GDM1 (cell line): ENCODE measurements at regions not wholly inside any gene's neighbourhood (a gene's known extent, or its start where the extent isn't known, plus 50 kb on each side); places are given as distances from the start of the nearest gene placed in this dataset.

Experiments used
- DNase-seq: peaks from one replicate; lab custom pipeline; 2025; lab: John Stamatoyannopoulos, UW

DNA sequence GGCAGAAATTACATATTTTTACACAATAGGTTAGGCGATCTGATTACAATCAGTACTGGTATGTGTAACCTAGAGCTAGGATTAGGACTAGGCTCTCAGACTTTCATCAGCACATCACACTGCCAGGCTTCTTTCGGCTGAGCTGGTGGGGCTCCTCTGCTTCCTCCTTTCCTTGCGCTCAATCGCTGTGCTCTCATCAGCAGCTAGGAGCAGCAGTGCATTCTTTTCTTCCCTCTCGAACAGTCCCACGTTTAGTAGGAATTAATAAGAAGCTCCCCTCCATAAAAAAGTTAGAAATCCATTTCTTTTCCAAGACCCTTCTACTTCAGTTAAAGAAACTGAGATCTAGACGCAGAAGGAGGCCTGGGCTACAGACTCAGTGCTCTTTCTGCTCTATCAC is 350.4 kb downstream of the SPRY1 start:
- DNase-seq, result no peak

GRCh38 chr4:123748806-123749205 is 352.2 kb downstream of the SPRY1 start:
- no peak for DNase-seq

- no peak for DNase-seq
Measured at GRCh38 chr4:123749383-123749782, 352.8 kb downstream of the SPRY1 start.

- no peak for DNase-seq
Measured at GRCh38 chr4:123750044-123750443, 353.4 kb downstream of the SPRY1 start.

- no peak for DNase-seq
Measured at GRCh38 chr4:123755655-123756054, 359.1 kb downstream of the SPRY1 start.

DNA sequence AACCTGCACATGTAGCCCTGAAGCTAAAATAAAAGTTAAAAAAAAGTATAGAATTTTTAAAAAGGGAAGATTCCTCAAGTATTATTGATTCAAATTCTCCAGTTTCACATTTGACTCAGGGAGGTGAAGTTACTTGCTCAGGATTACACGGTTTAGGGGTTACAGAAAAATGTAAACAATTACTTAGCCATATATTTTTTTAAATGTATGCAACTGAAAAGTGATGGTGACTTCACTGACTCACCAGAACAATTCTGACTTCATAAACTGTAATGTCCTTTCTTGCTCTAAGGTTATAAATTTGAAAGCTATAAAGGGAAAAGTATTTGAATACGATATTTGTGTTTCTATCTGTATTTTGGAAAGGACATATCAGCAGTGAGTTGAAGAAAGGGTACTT is 371.2 kb downstream of the SPRY1 start:
- no peak for DNase-seq

GRCh38 chr4:123770884-123771283 is 374.3 kb downstream of the SPRY1 start:
- no peak for DNase-seq

DNA sequence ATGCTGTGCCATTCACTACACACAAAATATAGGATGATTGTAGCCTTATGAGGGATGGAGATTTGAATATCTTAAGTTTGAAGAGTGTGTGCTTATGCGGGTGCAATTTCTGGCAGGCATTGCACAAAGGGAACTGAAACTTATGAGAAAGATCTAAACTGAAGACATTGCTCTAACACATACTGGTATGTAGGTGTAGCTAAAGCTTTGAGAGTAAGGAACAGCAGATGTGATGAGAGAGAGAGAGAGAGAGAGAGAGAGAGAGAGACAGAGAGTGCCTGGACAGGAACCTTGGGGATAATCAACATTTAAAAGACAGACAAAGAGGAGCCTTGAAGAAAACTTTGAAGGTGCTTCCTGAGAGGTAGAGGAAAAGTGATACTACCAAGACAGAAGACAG is 379.7 kb downstream of the SPRY1 start:
- no peak for DNase-seq

DNA sequence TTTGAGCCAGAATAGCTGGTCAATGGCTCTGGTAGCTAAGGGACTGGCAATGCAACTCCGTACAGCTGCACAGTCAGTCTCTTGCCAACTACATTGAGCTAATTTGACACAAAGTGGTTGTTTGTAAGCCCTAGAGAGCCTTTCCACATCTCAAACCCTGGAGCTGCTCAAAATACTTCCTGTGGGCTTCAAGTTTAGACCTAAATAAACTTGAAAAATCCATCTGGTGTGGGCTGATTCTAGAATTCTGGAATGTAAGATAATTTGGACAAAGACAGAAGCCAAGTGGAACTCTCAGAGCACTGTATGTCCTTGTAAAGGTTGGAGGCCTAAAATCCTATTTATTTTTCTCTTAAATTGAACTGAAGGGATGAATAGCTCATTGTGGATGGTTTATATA is 380.8 kb downstream of the SPRY1 start:
- no peak for DNase-seq

DNA sequence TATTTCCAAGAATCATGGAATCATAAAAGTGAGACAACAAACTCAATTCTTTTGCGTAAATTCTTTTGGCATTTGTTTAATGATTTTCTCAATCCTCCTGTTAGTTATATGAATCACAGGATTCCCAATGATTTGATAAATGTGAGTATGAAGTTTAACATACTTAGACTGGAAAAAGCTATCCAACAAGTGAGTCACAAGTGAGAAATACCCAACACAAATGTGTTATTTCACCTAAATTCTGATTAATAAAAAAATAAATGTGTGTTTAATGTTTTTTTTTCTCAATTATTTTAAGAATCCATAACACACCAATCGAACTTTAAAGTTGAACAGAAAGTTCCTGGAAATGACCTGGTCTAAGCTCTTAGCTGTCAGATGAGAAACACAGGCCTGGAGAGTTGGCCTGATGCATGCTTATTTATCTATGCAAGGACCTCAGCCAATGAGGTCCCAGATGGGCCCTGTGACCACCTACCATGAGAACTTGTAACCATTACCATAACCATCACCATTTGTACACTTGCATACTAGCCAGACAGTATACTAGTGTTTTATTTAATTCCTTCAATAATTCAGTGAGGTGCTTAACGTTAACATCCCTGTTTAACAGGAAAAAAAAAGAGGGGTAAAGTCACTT is 386.7 kb downstream of the SPRY1 start:
- no peak for DNase-seq

GRCh38 chr4:123783921-123784320 is 387.3 kb downstream of the SPRY1 start:
- DNase-seq, result no peak

DNA sequence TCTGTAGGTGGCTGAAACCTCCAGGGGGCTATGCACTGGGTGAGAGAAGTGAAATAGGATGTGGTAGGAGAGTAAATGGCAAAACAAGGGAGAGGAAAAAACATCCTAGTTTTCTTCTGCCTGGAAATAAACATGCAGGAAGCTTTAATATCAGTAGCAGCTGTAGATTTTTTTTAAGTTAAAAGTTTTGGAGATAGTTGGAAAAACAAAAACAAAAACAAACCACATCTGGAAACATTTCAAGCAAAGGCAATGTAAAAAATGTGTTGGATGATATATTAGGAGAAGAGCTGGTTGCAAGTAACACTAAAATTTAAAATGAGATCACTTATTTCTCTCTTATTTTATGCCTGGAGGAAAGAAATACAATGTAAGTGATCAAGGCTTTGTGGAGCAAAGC is 388.0 kb downstream of the SPRY1 start:
- no peak for DNase-seq

DNA sequence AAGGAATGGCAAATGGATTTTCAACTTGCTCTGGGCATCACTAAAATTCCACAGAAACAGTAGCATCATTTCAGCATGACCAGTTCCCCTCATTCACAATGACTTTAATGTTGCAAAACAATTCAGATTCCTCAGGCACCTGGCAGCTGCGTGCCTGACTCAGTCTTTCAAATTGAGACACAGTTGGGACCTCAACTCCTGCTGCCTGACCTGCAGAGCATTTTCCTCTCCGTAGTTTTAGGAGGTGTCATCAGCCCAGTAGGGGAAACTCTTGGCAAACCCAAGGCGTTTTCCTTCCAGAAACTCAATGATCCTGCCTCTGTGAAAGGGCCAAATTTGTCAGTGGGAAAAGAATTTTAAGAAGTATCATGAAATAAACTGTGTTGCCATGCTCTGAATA is 388.9 kb downstream of the SPRY1 start:
- DNase-seq, result no peak

- no peak for DNase-seq
Measured at GRCh38 chr4:123786163-123786915, 389.7 kb downstream of the SPRY1 start.

GRCh38 chr4:123786920-123787319 is 390.3 kb downstream of the SPRY1 start:
- no peak for DNase-seq

DNA sequence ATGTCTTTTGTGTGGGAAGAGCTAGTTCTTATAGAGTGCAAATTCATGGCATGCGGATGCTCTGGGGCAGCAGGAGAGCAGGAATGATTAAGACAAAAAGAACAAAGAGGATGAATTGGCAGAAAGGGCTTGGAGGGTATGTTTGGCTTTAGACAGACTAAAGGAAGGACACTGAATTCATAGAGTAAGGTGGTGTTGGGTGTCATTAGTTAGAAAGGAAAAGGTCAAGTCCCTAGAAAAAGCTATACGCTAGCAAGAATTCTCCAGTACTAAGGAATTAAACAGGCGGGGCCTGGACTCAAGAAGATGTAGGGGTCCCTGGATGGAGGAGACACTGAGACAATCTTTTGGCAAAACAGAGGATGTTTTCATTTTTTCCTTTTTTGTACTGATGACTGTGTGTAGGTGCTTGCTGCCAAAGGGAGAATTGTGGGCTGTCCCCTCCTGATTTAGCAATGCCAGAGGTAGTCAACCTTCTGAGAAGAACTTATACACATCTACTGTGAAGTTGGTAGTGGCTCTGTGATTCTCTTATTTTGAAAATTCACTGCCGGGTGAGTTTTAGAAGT is 391.0 kb downstream of the SPRY1 start:
- DNase-seq, result no peak

GRCh38 chr4:123788577-123788976 is 392.0 kb downstream of the SPRY1 start:
- no peak for DNase-seq

- no peak for DNase-seq
Measured at GRCh38 chr4:123790681-123791080, 394.1 kb downstream of the SPRY1 start.

- DNase-seq, result no peak
Measured at GRCh38 chr4:123802082-123802645, 405.6 kb downstream of the SPRY1 start.

DNA sequence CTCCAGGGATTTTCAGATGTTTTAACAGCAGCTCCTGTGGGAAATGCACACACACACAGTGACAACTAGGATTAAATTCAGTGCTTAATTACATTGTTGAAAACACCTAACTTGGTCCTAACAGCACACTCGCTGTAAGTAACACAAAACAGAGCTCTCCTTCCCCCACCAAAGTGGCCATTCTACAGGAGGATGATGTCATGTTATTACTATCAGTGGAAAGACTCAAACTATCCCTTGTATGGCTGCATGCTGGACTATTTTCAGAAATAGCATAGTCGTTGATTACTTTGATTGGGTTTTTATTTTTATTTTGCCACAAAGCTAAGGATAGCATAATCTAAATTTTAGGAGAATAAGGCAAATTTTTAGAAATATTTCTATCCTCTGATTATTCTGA is 406.3 kb downstream of the SPRY1 start:
- DNase-seq, result no peak

- no peak for DNase-seq
Measured at GRCh38 chr4:123804196-123804721, 407.7 kb downstream of the SPRY1 start.

DNA sequence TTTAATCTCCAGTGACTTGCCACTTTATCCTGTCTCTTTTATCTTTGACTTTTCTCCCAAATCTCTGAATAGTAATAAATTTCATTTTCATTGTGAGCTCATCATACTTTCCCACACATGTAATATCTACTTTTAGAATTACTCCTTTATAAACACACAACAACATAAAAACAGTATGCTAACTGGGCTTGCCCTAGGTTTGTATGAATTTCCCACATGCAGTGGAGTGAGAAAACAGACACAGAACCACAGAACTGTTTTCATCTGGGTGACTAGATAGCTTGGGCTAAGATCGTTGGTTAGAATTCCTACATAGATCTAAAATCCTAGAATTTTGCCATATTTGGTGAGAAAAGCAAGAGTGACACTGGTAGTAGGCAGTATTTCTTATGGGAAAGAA is 409.5 kb downstream of the SPRY1 start:
- DNase-seq, result no peak

- no peak for DNase-seq
Measured at GRCh38 chr4:123807187-123807586, 410.6 kb downstream of the SPRY1 start.
